Endothelial cell of umbilical vein (primary cell): ENCODE measurements at regions not wholly inside any gene's neighbourhood (a gene's known extent, or its start where the extent isn't known, plus 50 kb on each side); places are given as distances from the start of the nearest gene placed in this dataset.

Source experiments
- BruUV-seq: library from RNA; stranded (reverse); fragments of 400-500 nt; replicated peaks from 2 replicates; lab custom pipeline; 2021; lab: Mats Ljungman, UMichigan
- CTCF ChIA-PET: fragments of 300-600, 350-600 bp; sonication (Branson Sonifier 250); formaldehyde crosslinking; loops from one replicate; lab custom pipeline; 2021; ENCODE audit warnings: antibody characterized with exemption, inconsistent platforms; lab: Charles Lee
- POLR2A ChIA-PET: fragments of 300-600, 350-600 bp; sonication (Branson Sonifier 250); formaldehyde crosslinking; loops from one replicate; lab custom pipeline; 2021; ENCODE audit warnings: antibody characterized with exemption, inconsistent platforms; lab: Charles Lee
- DNase-seq: peaks from one replicate; pipeline ENCODE4 v3.0.0-alpha.2; 2011; ENCODE audit warnings: low read depth, low spot score
- FAIRE-seq: peaks from 2 replicates; lab custom pipeline; 2011; peaks lifted over from hg19 to GRCh38; lab: Jason Lieb, UNC
- H2AFZ ChIP-seq: 2 replicates; pipeline ENCODE4 v1.6.0; 2012; ENCODE audit warnings: low read depth, low read length, control low read depth, inconsistent platforms
- H3K27ac ChIP-seq: 2 replicates; pipeline ENCODE4 v1.5.1; 2011; ENCODE audit warnings: low read depth, mild to moderate bottlenecking, control low read depth, low read length, moderate library complexity; ENCODE audit not compliant: insufficient read depth
- H3K27me3 ChIP-seq, 2 experiments: 2 replicates each; pipeline versions ENCODE4 v1.6.0 to v1.6.1; 2011; ENCODE audit warnings: low read length in 2 of 2, mixed read lengths in 1 of 2; ENCODE audit not compliant: control insufficient read depth in 2 of 2, insufficient read depth in 2 of 2
- H3K36me3 ChIP-seq, 2 experiments: 2 replicates in 1 of 2; 3 replicates in 1 of 2; pipeline ENCODE4 v1.5.1; 2011; ENCODE audit warnings: low read length in 2 of 2, mild to moderate bottlenecking in 1 of 2, moderate library complexity in 1 of 2; ENCODE audit not compliant: control insufficient read depth in 2 of 2, insufficient read depth in 2 of 2; ENCODE audit errors: extremely low read depth in 1 of 2
- H3K4me1 ChIP-seq: 3 replicates; pipeline ENCODE4 v1.5.1; 2011; ENCODE audit warnings: mild to moderate bottlenecking, low read length; ENCODE audit not compliant: control insufficient read depth, insufficient read depth; ENCODE audit errors: extremely low read depth
- H3K4me2 ChIP-seq: 2 replicates; pipeline ENCODE4 v1.6.1; 2011; ENCODE audit warnings: low read length, control low read depth, mixed read lengths; ENCODE audit not compliant: insufficient read depth
- H3K4me3 ChIP-seq, 3 experiments: fragments of 200-600 bp in 1 of 3; sonication (generic), shearing (Covaris generic) in 1 of 3; replicated peaks in 1 of 3; 2 replicates each; pipeline ENCODE4 v1.5.1; 2011 to 2016; ENCODE audit warnings: control low read depth in 3 of 3, low read length in 3 of 3, mild to moderate bottlenecking in 2 of 3, inconsistent platforms in 1 of 3, low read depth in 1 of 3, moderate library complexity in 1 of 3; ENCODE audit not compliant: insufficient read depth in 1 of 3
- H3K79me2 ChIP-seq: 2 replicates; pipeline ENCODE4 v1.6.0; 2012; ENCODE audit warnings: low read length, inconsistent platforms; ENCODE audit not compliant: control insufficient read depth, insufficient read depth
- H3K9ac ChIP-seq: replicated peaks from 2 replicates; pipeline ENCODE3; 2011; ENCODE audit warnings: low read length, control low read depth; ENCODE audit not compliant: insufficient read depth; ENCODE audit errors: extremely low read depth
- H3K9me1 ChIP-seq: replicated peaks from 3 replicates; pipeline ENCODE4 v1.6.0; 2011; ENCODE audit warnings: mild to moderate bottlenecking, low read length; ENCODE audit not compliant: control insufficient read depth, insufficient read depth; ENCODE audit errors: extremely low read depth
- H3K9me3 ChIP-seq: replicated peaks from 2 replicates; pipeline ENCODE4 v1.5.1; 2012; ENCODE audit warnings: low read length, inconsistent platforms; ENCODE audit not compliant: control insufficient read depth, insufficient read depth
- H4K20me1 ChIP-seq: replicated peaks from 2 replicates; pipeline ENCODE3; 2011; ENCODE audit warnings: mild to moderate bottlenecking, low read length; ENCODE audit not compliant: control insufficient read depth, insufficient read depth; ENCODE audit errors: extremely low read depth
- CTCF ChIP-seq, 2 donors: IDR thresholded peaks; 1 replicate in 1 of 2; 2 replicates in 1 of 2; pipeline ENCODE4 v1.5.1; 2011; ENCODE audit warnings: low read length in 2 of 2, mild to moderate bottlenecking in 2 of 2, moderate library complexity in 2 of 2, control low read depth in 1 of 2, inconsistent platforms in 1 of 2, low read depth in 1 of 2; ENCODE audit not compliant: insufficient read depth in 1 of 2; ENCODE audit errors: extremely low read depth in 1 of 2
- EZH2 ChIP-seq: IDR thresholded peaks from 2 replicates; pipeline ENCODE4 v1.6.1; 2012; ENCODE audit warnings: borderline replicate concordance, low read depth, mild to moderate bottlenecking, moderate library complexity, low read length, inconsistent platforms; ENCODE audit not compliant: severe bottlenecking
- FOS ChIP-seq: IDR thresholded peaks from 2 replicates; pipeline ENCODE4 v1.6.1; 2011; ENCODE audit warnings: mild to moderate bottlenecking, low read length, moderate library complexity, borderline replicate concordance; ENCODE audit not compliant: insufficient read depth
- JUN ChIP-seq: IDR thresholded peaks from 2 replicates; pipeline ENCODE4 v1.6.1; 2011; ENCODE audit warnings: borderline replicate concordance, low read depth; ENCODE audit not compliant: insufficient read length, insufficient read depth
- MYC ChIP-seq: IDR thresholded peaks from one replicate; pipeline ENCODE4 v1.6.1; 2011; ENCODE audit warnings: mild to moderate bottlenecking, low read depth, low read length
- POLR2A ChIP-seq: IDR thresholded peaks from 2 replicates; pipeline ENCODE4 v1.6.1; 2012; ENCODE audit warnings: low read depth, mild to moderate bottlenecking, control low read depth, low read length
- POLR2AphosphoS5 ChIP-seq: IDR thresholded peaks from 2 replicates; pipeline ENCODE4 v1.6.1; 2012; ENCODE audit warnings: low read depth, mild to moderate bottlenecking, control low read depth, low read length, moderate library complexity; ENCODE audit not compliant: insufficient read depth
- dilution Hi-C: fragments of 300-500 bp; cut with MboI; formaldehyde crosslinking; loops from one replicate; pipeline ENCODE4 v1.15.0; 2019; ENCODE audit warnings: low sequenced_read_pairs; ENCODE audit not compliant: extremely low pct_ligation_motif_present
- intact Hi-C: fragments of 100-400 bp; cut with micrococcal nuclease; formaldehyde crosslinking; loops from one replicate; pipeline ENCODE4 v1.10.0; 2022
- TF ChIP-seq, protein P1 (sequence below): IDR thresholded peaks from 2 replicates; pipeline ENCODE4 v1.6.1; 2011; ENCODE audit not compliant: insufficient read depth, insufficient read length

DNA sequence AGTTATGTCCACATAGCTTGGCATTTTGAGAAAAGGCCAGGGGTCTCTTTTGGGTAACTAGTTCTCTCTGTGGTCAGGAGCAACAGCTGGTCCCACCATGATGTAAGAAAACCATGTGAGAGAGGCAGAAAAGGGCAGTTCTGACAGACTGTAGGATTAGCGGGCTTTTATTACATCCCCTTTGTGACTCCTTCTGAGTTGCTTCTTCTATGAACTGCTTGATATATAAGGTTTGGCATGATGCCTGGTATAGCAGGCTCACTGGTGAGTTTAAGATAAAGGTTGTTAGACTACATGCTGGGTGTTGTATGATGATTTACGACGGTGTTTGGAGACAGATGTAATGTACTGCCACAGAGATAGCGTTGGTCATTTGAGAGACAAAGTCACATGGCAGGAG, 2308.1 kb upstream of the AGA start:
- Histone ChIP-seq H3K27ac (no peak overlapping the region), H3K9me3 (peaks cover 2% of the 10 kb centered on the region), H3K79me2 (no peaks in the 10 kb centered on the region), H3K4me3 (no peak overlapping the region), H2AFZ (no peak overlapping the region), H3K4me2 (no peak overlapping the region), H3K9ac (no peak overlapping the region), H3K27me3 (no peaks in the 10 kb centered on the region), H3K36me3 (no peaks in the 10 kb centered on the region), H4K20me1 (no peaks in the 10 kb centered on the region), H3K9me1 (no peaks in the 10 kb centered on the region), H3K4me1 (no peaks in the 10 kb centered on the region)
- FAIRE-seq, result no peak
- DNase-seq, result no peak
- no TSS peak for BruUV-seq
- intact Hi-C loops, result no loop called here
- ChIA-PET CTCF (no interaction called here), POLR2A (no interaction called here)
- dilution Hi-C loops, result no loop called here
- no peak for TF ChIP-seq EZH2
- no peak for TF ChIP-seq JUN
- TF ChIP-seq POLR2A, result no peak
- TF ChIP-seq, protein P1, sequence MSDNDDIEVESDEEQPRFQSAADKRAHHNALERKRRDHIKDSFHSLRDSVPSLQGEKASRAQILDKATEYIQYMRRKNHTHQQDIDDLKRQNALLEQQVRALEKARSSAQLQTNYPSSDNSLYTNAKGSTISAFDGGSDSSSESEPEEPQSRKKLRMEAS, result no peak
- no peak for TF ChIP-seq MYC
- no peak for TF ChIP-seq POLR2AphosphoS5
- no peak for TF ChIP-seq CTCF (IDR thresholded peaks at IDR 0.05; ENCODE audit: extremely low read depth in 1 of 2, insufficient read depth in 1 of 2, low read depth in 1 of 2, low read length in 2 of 2)
- no peak for TF ChIP-seq FOS
